ENCODE measurements at regions not wholly inside any gene's neighbourhood (a gene's known extent, or its start where the extent isn't known, plus 50 kb on each side); places are given as distances from the start of the nearest gene placed in this dataset.

DNA sequence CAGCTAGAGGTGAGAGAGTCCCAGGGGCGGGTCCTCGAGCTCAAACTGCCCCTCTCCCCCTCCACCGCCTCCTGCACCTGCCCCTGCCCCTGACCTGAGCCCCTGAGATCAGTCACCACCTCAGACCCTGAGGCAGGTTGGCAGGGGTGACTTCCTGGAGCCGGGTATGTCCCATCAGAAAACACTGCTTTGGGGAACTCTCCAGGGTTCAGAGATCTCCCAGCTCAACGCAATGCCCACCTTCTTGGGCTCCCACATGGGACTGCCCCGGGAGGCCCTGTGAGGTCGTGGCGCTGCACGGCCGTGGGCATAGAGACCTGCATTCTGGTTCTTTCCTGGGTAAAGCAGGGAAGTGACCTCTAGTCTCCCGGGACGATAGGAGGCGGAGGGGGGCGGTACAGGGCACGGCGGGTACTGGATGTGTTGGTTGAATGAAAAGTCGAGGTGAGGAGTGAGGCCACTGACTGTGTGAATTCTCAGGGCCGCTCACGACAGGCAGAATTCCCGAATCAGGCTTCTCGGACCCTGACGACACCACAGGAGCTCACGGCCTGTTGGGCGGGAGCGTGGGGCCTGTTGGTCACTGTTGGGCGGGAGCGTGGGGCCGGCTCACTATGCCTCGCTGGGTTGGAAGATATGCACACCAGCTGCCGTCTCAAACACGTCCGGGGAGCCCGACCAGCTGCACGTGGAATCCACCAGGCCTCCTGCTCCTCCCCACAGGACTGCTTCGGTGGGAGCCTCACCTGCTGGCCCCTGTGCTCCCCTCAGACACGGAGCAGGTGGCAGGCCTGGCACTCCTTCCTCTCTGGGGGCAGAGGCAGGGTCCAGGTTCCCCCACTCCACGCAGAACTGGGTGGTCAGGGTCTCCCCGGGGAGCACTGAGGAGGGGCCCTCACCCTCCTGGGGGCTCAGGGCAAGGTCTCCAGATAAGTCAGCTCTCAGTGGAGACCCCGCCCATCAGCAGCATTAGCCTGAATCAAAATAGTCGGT, 178.0 kb upstream of the PPP1R26 start:
- DNase-seq (ENCODE audit: low read depth, low spot score) (no peak), FAIRE-seq (no peak)
- H3K9me3 ChIP-seq (ENCODE audit: control insufficient read depth, low read depth, low read length), result no peaks in the 10 kb centered on the region
- H3K4me1 ChIP-seq (ENCODE audit: control insufficient read depth, extremely low read depth, insufficient read depth, low read length), result no peaks in the 10 kb centered on the region
- no peaks in the 10 kb centered on the region for H3K79me2 ChIP-seq (ENCODE audit: control insufficient read depth, insufficient read depth, low read length)
- H3K4me2 ChIP-seq (ENCODE audit: control insufficient read depth, extremely low read depth, insufficient read depth, low read depth, low read length), result no peak overlapping the region
- no peak overlapping the region for H2AFZ ChIP-seq (ENCODE audit: control insufficient read depth, low read length)
- no peaks in the 10 kb centered on the region for H3K9me1 ChIP-seq (ENCODE audit: control insufficient read depth, extremely low read depth, insufficient read depth, low read length)
- no peak overlapping the region for H3K4me3 ChIP-seq (ENCODE audit: control insufficient read depth in 2 of 3, extremely low read depth in 1 of 3, insufficient read depth in 2 of 3, low read depth in 1 of 3, low read length in 3 of 3)
- TF ChIP-seq, protein P1, sequence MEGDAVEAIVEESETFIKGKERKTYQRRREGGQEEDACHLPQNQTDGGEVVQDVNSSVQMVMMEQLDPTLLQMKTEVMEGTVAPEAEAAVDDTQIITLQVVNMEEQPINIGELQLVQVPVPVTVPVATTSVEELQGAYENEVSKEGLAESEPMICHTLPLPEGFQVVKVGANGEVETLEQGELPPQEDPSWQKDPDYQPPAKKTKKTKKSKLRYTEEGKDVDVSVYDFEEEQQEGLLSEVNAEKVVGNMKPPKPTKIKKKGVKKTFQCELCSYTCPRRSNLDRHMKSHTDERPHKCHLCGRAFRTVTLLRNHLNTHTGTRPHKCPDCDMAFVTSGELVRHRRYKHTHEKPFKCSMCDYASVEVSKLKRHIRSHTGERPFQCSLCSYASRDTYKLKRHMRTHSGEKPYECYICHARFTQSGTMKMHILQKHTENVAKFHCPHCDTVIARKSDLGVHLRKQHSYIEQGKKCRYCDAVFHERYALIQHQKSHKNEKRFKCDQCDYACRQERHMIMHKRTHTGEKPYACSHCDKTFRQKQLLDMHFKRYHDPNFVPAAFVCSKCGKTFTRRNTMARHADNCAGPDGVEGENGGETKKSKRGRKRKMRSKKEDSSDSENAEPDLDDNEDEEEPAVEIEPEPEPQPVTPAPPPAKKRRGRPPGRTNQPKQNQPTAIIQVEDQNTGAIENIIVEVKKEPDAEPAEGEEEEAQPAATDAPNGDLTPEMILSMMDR (optimal IDR thresholded peaks at IDR 0.05 in 1 of 3, IDR thresholded peaks at IDR 0.05 in 1 of 3, conservative IDR thresholded peaks at IDR 0.05 in 1 of 3; ENCODE audit: extremely low read depth in 1 of 3, insufficient read depth in 2 of 3, low read length in 3 of 3), result no peak
- TF ChIP-seq EZH2 (IDR thresholded peaks at IDR 0.05; ENCODE audit: low read length), result no peak
- H4K20me1 ChIP-seq (ENCODE audit: control insufficient read depth, extremely low read depth, insufficient read depth, low read length), result no peaks in the 10 kb centered on the region
- dilution Hi-C loops (cut with MboI; ENCODE audit: extremely low pct_ligation_motif_present, low sequenced_read_pairs), result no loop called here
- no peaks in the 10 kb centered on the region for H3K36me3 ChIP-seq (ENCODE audit: control insufficient read depth in 2 of 2, extremely low read depth in 1 of 2, insufficient read depth in 2 of 2, low read length in 2 of 2)
- H3K9ac ChIP-seq (ENCODE audit: control insufficient read depth, extremely low read depth, insufficient read depth, low read length), result no peak overlapping the region
- H3K27me3 ChIP-seq (ENCODE audit: control insufficient read depth, extremely low read depth, insufficient read depth, low read length), result peaks cover 24% of the 10 kb centered on the region
- H3K27ac ChIP-seq (ENCODE audit: control insufficient read depth, insufficient read depth, low read length), result no peak overlapping the region

DNA sequence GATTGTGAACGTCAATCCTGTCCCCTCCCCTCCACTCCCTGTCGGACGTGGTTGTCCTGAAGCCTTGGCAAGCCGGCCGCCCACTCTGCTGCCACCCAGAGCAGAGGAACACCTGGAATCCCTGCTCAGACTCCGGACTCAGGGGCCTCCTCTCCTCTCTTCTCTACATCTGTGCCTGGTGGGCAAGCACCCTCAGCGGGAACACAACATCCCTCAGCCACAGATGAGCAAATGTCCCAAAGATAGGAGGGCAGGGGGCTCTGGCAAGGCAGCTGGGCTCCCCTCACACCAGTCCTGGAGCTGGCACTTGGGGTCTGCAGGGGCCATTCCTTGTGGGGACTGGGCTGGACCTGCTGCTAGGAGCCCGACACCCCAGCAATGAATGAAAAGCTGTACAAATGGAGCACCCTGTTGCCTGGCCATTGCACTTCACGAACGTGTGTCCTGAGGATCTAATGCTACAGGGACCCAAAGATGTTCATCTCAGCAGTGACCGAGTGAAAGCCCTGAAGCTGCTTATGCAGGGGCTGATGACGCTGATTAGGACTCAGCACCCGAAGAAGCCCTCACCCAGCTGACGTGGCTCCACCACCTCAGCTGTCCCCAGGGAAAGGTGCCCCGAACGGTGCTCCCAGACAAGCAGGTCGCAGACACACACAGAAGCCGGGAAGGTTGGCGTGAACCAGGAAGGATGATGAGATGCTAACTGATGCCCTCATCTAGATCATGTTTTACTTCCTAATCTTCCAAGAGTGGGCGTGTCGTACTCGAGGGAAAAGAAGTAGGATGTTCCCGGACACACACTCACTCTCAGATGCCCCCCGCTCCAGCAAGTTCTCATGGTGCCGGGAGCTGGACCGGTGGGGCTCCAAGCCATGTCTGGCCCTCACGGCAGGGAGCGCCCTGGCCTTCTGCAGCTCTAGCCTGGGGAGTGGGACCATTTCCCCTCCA, 177.0 kb upstream of the PPP1R26 start:
- H4K20me1 ChIP-seq (ENCODE audit: control insufficient read depth, extremely low read depth, insufficient read depth, low read length), result no peaks in the 10 kb centered on the region
- dilution Hi-C loops (cut with MboI; ENCODE audit: extremely low pct_ligation_motif_present, low sequenced_read_pairs), result no loop called here
- H3K9me1 ChIP-seq (ENCODE audit: control insufficient read depth, extremely low read depth, insufficient read depth, low read length), result no peaks in the 10 kb centered on the region
- H3K79me2 ChIP-seq (ENCODE audit: control insufficient read depth, insufficient read depth, low read length), result no peaks in the 10 kb centered on the region
- no peak overlapping the region for H3K4me2 ChIP-seq (ENCODE audit: control insufficient read depth, extremely low read depth, insufficient read depth, low read depth, low read length)
- no peak overlapping the region for H3K9ac ChIP-seq (ENCODE audit: control insufficient read depth, extremely low read depth, insufficient read depth, low read length)
- DNase-seq (ENCODE audit: low read depth, low spot score) (no peak), FAIRE-seq (no peak)
- H2AFZ ChIP-seq (ENCODE audit: control insufficient read depth, low read length), result no peak overlapping the region
- no peak overlapping the region for H3K4me3 ChIP-seq (ENCODE audit: control insufficient read depth in 2 of 3, extremely low read depth in 1 of 3, insufficient read depth in 2 of 3, low read depth in 1 of 3, low read length in 3 of 3)
- H3K36me3 ChIP-seq (ENCODE audit: control insufficient read depth in 2 of 2, extremely low read depth in 1 of 2, insufficient read depth in 2 of 2, low read length in 2 of 2), result no peaks in the 10 kb centered on the region
- no peak overlapping the region for H3K27ac ChIP-seq (ENCODE audit: control insufficient read depth, insufficient read depth, low read length)
- H3K4me1 ChIP-seq (ENCODE audit: control insufficient read depth, extremely low read depth, insufficient read depth, low read length), result no peaks in the 10 kb centered on the region
- peaks cover 24% of the 10 kb centered on the region for H3K27me3 ChIP-seq (ENCODE audit: control insufficient read depth, extremely low read depth, insufficient read depth, low read length)
- TF ChIP-seq EZH2 (IDR thresholded peaks at IDR 0.05; ENCODE audit: low read length), result no peak
- TF ChIP-seq, protein P1 (optimal IDR thresholded peaks at IDR 0.05 in 1 of 3, IDR thresholded peaks at IDR 0.05 in 1 of 3, conservative IDR thresholded peaks at IDR 0.05 in 1 of 3; ENCODE audit: extremely low read depth in 1 of 3, insufficient read depth in 2 of 3, low read length in 3 of 3), result no peak
- no peaks in the 10 kb centered on the region for H3K9me3 ChIP-seq (ENCODE audit: control insufficient read depth, low read depth, low read length)

Measured in keratinocyte (primary cell).